ELF-1 (cell line): ENCODE measurements at regions not wholly inside any gene's neighbourhood (a gene's known extent, or its start where the extent isn't known, plus 50 kb on each side); places are given as distances from the start of the nearest gene placed in this dataset.
"Not testable (repeated sequence)": the region's sequence is repeated elsewhere in the genome, so short reads cannot be mapped to it uniquely, and the experiment has no call there.

ENCODE experiments used
- DNase-seq: peaks from one replicate; pipeline ENCODE4 v3.0.0-alpha.2; 2016; ENCODE audit warnings: low read depth, low spot score

DNA sequence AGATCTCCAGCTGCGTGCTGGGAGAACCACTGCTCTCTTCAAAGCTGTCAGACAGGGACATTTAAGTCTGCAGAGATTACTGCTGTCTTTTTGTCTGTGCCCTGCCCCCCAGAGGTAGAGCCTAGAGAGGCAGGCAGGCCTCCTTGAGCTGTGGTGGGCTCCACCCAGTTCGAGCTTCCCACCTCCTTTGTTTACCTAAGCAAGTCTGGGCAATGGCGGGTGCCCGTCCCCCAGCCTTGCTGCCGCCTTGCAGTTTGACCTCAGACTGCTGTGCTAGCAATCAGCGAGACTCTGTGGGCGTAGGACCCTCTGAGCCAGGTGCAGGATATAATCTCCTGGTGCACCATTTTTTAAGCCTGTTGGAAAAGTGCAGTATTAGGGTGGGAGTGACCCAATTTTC is 128.6 kb downstream of the ACTR3 start:
- not testable (repeated sequence) for DNase-seq

DNA sequence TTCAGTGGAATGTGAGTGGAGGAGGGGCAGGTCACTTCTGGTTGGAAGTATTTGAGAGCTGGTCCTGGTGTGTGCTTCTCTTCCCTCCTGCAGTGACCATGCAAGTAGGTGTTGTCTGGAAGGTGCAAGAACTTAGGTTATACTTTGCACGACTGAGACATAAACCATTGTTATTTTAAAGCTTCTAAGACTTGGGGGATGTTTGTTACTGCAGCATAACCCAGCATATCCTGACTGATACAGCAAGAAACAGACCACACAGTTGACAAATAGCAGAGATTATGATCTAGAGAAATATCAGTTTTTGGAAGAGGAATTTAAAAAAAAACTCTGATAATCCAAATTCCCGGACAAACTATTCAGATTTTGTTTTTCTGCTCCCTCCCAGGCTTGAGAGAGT is 130.8 kb downstream of the ACTR3 start:
- DNase-seq = no peak

DNA sequence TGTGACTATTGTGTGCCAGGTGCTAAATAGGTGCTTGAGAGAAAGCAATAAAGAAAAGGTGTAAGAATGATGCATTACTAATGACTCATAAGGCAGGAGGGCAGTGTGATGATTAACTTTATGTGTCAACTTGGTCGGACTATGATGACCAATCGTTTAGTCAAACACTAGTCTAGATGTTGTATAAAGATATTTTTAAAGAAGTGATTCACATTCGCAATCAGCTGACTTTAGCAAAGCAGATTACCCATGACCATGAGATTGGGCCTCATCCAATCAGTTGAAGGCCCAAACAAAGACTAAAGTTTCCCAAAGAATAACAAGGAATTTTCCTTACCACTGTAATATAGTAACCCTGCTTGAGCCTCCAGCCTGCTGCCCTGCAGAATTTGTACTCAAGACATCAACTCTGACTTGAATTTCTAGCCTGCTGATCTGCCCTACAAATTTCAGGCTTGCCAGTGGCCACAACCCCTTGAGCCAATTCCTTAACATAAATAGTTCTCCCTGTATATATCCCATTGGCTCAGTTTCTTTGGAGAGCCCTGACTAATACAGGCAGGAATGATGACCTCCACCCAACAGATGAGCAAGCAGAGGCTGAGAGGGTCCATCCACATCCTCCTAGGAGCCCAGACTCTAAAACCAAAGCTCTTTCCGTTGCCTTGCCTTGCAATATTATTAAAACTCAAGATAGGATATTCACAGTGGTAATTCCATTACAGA is 132.6 kb downstream of the ACTR3 start:
- no peak for DNase-seq

DNA sequence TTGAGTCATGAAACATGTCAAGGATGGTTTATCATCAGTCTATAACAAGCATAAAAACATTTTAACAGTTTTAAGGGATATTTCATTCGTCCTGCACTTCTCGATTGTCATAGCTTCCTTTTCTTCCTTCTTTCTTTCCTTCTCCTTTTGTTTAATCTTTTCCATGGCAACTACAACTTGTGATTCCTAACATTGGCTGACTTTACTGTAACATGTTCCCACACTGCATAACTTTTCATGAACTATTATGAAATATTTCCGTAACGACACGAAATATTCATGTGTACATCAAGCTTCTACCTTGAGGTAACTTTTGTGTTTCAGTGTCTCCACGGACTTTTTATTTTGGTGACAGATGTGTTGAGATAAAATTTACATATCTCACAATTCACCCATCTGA is 134.4 kb downstream of the ACTR3 start:
- no peak for DNase-seq

DNA sequence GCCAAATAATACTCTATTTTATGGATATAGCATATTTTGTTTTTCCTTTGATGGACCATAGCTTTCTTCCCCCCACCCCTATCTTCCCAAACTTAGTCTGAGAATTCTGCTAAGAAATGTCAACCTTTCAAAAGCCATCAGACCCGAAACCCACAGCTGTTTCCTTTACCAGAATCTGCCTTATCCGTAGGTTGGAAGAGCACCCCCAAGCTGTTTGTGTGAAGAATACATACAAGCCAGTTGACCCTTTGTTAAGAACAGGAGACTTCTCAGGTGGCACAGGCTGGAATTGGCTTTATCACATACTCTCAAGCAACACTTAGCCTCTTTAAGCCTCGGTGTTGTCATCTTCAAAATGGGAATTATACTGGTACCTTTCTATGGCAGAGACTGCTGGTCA is 135.1 kb downstream of the ACTR3 start:
- DNase-seq = no peak

DNA sequence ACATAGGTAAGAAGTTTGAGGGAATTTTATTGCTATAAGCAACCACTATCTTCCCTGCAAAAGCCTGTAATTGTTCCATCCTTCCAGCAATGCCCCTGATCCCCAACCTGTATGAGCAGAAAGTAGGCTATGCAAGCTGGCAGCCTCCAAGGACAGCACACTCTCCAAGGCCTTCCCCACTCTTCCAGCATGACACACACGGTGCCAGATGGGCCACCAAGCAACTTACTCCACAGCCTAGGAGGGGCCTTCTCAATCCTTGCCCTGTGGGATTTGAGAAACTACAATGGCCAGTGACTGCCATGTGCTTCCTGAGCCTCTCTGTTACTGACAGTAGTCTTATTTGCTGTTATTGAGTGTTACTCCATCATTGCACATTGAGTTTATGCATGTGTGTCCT is 137.5 kb downstream of the ACTR3 start:
- no peak for DNase-seq

DNA sequence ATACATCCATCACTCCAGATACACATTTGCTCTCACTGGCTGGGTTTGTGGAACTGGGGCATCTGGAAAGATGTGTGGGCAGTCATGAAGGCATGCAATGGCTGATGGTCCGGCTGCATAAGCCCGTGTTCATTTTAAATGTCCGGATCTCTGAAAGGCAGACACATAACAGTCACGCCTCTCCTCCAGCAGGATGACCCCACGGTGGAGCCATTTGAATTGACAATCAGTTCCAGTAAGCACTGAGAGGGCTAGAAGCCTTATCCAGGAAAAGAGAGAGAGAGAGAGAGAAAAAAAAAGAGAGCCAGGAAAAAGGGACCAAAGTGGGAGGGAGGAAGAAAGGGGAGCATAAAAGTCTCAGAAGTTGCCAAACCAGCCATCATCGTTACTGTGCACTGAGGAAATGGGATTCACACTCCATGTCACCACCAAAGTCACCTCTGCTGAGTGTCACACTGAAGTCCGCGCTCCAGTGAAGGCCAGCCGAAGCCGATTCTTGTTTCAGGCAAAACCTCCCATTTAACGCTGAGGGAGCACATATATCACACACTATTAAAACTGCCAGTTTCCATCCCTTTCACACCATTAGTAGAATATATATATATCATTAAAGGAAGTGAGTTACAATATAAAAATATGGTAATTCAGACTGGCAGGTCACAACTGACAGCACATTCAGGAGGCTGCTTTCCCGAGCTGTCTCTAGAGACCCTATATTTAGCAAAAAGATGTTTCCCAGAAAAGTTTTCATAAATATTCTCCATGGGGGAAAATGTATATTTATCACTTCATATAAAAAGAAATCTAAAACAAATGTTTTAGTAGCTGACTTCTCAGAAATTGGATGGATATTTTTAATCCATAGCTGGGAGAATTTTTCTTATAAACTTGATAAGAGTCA is 142.0 kb downstream of the ACTR3 start:
- no peak for DNase-seq

DNA sequence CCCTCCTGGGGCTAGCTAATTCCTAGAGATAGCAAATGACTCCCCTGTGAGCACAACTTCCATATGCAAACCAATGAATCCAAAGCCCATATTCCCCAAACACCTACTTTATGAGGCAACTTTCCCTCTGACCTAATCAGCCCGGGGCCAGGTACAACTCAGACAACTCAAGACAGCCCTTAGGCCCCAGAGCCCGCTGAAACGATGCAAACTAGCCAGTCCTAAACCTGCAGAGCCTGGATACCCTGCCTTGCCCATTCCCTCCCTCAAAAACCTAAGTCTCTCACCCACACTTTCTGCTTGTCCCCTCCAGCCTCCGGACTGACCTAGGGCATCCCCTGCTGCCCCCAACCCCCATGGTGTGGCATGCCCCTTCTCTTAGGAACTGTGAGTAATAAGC is 142.8 kb downstream of the ACTR3 start:
- DNase-seq = peak; percentile 4

DNA sequence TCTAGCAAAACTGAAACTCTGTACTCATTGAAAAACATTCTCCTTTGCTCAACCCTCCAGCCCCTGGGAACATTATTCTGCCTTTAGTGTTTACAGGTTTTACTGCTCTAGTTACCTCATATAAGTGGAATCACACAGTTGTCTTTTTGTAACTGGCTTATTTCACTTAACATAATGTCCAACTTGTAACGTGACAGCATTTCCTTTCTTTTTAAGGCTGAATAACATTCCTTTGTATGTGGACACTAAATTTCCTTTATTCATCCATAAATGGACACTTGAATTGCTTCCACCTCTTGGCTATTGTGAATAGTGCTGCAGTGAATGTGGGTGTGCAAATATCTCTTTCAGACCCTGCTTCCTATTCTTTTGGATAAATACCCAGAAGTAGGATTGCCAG is 144.9 kb downstream of the ACTR3 start:
- DNase-seq = no peak

DNA sequence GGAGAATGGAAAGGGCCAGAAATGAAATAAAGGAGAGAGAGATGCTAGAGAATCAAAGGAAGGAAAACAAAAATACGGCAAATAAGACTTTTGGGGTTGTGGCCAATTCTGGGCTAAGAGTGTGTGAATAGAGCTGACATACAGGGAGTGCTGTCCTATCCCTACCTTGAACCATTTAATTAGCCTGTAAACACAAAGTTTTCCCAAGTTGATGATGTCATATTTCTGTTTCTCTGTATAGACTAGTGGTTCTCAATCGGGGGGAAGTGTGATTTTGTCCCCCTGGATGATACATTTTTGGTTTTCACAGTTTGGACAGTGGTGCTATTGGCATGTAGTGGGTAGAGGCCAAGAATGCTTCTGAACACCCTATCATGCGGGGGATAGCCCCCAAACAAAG is 148.8 kb downstream of the ACTR3 start:
- no peak for DNase-seq

DNA sequence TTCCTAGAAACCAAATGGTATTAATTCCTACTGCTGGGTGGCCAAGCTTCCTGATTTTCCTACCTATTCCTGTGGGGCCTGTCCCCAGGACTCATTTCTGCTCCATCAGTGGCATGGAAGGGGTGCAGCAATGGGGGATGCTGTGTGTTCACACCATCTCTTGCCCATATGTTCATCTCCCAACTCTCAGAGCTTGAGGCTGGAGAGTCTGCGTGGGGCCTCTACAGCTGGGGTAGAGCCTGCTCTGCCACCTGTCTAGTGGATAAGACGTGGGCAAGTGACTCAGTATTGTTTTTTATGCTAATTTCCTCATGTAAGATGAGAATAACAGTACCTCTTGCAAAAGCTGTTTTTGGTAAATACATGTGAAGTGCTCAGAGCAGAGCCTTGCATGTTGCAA is 149.8 kb downstream of the ACTR3 start:
- DNase-seq = no peak

DNA sequence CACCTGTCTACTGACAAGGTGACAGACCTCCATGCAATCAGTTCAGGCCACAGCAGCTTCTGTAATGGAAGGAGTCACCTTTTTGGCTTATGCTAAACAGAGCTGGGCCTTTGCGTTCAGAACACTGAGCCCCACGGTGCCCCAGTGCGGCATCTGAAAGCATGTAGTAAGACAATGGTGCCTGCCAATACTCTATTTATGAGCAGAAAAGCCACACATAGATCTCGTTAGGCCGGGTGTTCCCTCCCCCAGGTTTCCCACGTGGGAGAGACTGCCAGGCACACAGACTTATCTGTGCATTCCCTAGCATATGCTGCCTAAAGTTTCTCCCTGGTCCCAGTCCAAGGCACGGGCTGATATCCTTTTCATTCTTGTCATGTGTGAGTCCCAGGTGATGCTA is 150.9 kb downstream of the ACTR3 start:
- DNase-seq = no peak

DNA sequence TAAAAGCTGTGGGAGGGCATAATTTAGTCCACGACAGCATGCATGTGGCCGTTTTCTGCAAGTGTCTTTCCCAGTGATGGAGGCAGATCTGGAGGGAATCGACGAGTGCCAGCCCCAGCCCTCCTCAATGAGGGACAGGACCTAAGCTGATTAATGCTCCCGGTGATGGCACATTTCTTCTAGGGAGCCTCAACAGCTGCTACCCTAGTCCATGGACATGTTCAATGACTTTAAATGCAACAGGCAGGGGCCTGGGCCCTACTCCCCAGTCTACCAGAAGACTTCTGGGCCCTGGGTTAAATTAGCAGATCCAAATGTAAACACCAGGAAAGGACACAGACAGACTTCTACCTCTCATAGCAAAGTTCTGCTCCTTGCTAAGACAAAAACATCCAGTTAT is 155.1 kb downstream of the ACTR3 start:
- DNase-seq = no peak

DNA sequence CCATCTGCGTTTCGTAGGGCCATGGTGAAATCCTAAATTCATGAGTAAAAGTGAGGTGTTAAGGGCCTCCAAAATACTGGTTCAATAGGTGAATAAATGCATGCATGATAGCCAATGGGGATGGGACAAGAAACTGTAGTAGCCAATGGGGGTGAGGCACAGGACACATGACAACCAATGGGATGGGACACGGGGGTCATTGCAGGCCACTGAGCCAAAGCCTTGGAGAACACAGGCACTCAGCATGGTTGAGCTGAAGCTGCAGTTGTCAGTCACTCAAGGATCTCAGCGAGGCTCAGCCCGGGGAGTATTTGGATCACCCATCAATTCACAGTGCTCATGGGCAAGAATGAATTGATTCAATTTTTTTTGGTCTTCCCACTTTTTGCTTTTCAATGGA is 156.5 kb downstream of the ACTR3 start:
- DNase-seq = no peak

DNA sequence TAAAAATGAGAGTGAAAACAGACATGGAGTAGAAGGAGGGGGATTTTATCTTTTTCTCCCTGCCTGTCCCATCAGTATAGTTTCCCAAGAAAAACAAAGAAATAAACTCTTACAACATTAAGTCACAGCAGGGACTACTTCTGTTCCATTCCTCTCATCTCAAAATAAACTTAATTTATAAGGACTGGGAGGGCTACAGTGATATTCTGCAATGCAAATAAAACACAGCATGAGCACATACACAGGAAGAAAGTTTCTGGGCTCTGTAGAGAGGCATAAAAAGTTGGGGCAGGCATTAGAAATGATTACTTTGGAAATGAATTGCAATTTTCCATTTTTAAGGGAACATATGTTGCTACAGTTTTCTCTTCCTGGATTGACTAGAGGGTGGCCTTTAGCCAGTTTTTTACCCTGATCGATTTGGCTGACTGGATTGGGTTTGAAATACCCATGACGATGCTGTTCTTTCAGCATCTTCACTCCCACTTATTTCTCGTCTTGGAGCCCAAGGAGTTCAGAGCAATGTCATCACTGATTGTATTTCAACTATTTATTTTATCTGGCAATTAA is 157.1 kb downstream of the ACTR3 start:
- no peak for DNase-seq

DNA sequence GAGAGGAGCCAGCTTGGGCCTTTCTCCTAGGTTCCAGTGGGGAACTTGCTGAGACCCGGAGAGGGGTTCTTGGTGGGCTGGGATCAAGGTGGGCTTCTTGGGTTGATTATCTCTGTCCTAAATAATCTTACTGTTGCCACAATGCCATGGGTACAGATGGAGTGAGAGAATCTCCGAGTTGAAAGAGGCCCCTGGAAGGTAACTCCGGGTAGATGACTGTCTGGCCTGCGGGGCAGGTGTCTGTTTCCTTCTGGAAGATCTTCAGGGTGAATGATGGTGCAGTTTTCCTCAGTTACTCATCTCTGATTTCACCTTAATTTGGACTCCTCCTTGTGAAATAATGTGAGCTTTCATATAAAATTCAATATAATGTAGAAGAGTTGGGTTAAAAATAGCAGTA is 159.4 kb downstream of the ACTR3 start:
- DNase-seq = no peak

DNA sequence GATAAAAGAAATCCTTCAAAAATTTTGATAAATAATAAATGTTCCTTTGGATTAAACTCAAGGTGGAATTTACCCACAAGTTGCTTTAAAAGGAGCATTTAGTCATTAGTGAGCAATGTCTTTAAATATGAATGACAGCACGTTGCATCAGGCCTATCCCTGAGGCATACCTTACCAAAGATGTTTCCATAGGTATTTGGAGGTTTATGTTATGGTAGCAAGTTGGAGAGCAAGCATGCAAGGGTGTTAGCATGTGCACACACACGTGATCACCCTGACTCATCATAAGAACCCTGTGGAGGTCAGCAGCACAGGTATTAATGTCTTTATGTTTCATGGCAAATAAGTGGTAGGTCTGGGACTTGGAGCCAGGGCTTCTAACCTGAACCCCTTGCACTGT is 159.9 kb downstream of the ACTR3 start:
- no peak for DNase-seq

DNA sequence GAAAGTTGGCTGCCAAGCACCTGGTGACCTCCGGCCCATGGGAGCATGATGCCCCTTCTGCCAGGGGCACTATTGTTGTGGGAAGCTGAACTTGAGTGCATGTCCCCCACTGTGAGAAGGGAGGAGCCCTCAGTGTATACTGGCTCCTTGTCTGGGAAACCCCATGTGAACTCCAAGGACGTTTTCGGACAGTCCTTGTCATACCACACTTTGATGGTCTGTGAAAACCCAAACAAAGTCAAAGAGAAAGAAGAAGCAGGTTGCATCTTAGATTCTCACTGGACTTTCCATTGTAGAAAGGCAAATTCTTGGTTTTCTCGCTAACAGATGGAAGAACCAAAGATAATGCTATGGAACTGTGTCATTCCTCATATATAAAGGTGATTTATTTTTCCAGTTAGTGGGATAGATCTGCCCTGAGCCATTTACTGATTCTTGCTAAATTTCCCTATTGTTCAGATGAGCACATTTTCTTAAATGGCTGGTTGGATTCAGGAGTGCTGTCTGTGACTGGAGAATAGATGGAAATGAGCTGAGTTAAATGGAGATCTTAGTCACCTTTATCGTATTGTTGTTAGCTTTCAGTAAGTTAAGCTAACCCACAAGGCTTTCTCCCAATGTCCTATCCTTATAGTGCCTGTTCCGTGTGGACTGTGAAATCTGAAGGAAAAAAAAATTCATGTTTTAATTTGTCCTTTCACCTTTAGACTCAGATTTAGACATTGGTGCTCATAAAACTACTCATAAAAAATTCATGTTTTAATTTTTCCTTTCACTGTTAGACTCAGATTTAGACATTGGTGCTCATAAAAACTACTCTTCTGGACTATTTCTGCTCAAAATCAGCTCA is 166.6 kb downstream of the ACTR3 start:
- no peak for DNase-seq

DNA sequence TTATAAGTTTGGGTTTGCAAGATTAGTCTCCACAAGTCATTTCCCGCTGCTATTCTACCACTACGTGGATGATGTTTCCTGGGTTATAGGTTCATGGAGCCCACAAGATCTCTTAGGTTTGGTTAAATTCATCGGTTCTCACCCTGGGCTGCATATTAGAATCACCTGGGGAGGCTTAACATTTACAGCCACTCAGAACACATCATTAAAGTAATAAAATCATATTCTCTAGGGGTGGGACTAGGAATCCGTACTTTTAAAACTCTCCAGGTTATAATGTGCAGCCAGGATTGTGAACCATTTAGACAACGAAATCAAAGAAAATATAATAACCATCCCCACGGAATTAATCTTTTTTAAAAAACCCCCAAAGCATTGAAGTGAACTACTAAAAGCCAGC is 167.7 kb downstream of the ACTR3 start:
- DNase-seq = no peak

DNA sequence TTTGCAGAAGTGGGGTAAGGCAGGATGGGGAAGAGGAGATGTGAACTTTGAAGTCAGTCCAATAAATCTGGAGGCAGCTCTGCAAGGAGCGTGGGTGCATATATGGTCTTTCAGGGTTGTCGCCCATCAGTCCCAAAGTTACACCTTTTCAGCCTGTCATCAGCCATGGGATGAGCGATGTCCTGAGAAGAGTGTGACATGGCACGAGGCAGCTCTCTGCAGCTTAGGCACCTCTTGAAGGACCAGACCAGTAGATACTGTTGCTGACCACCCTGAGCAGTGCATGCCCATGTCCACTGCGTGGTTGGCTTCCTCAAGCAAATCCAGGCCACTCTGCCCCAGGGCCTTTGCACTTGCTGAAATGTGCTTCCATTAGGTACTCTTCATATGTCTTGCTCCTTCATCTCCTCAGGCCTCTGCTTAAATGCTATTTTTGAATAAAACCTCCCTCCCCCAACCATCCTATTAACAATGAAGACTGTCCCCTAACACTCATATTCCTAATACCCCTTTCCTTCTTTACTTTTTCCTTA is 171.7 kb downstream of the ACTR3 start:
- DNase-seq = no peak

DNA sequence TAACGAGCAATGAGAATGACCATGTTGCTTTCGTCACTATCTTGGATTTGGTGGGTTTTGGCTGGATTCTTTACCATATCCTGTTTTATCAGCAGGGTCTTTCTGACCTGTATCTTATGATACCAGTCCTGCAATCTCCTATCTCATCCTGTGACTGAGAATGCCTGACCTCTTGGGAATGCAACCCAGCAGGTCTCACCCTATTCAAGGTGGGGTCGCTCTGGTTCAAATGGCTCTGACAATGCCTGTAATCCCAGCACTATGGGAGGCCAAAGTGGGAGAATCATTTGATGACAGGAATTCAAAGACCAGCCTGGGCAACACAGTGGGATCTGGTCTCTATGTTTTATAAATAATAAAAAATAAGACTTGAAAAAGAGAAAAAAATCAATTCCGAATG is 173.5 kb downstream of the ACTR3 start:
- DNase-seq = peak; percentile 8

DNA sequence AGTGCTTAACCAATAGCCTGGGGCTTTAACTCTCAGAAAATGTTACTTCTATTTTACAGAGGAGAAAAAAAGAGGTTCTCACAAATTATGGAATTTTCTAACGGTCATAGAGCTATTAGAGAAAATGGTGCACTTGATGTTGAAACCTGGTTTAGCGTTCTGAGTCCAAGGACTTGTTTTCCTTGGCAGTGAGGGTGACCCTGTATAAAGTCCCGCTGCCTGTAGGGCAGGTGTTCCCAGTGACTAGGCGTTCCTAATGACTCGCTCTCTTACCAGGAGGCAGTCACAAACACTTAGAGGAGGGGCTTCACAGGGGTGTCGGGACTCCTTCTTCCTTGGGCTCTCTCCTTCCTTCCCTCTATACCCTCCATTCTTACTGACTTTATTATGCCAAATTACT is 175.8 kb downstream of the ACTR3 start:
- no peak for DNase-seq
